ENCODE measurements at regions not wholly inside any gene's neighbourhood (a gene's known extent, or its start where the extent isn't known, plus 50 kb on each side); places are given as distances from the start of the nearest gene placed in this dataset.

GRCh38 chr6:126550323-126550722 is 210.4 kb downstream of the CENPW start (continued):
- TF ChIP-seq ZNF280C (tag by site-specific recombination; IDR thresholded peaks at IDR 0.05): no peak

GRCh38 chr6:126551832-126552231 is 211.9 kb downstream of the CENPW start:
- H3K4me1 ChIP-seq (ENCODE audit: control insufficient read depth, insufficient read depth, low read length): no peaks in the 10 kb centered on the region
- no peaks in the 10 kb centered on the region for H3K9me3 ChIP-seq (ENCODE audit: control insufficient read depth, insufficient read depth, low read depth, low read length)
- no peak for TF ChIP-seq ZNF302 (tag by site-specific recombination; IDR thresholded peaks at IDR 0.05; ENCODE audit: low read depth)
- no peak for TF ChIP-seq BCL11B (tag by site-specific recombination; IDR thresholded peaks at IDR 0.05; ENCODE audit: low read depth)
- TF ChIP-seq, protein P1, sequence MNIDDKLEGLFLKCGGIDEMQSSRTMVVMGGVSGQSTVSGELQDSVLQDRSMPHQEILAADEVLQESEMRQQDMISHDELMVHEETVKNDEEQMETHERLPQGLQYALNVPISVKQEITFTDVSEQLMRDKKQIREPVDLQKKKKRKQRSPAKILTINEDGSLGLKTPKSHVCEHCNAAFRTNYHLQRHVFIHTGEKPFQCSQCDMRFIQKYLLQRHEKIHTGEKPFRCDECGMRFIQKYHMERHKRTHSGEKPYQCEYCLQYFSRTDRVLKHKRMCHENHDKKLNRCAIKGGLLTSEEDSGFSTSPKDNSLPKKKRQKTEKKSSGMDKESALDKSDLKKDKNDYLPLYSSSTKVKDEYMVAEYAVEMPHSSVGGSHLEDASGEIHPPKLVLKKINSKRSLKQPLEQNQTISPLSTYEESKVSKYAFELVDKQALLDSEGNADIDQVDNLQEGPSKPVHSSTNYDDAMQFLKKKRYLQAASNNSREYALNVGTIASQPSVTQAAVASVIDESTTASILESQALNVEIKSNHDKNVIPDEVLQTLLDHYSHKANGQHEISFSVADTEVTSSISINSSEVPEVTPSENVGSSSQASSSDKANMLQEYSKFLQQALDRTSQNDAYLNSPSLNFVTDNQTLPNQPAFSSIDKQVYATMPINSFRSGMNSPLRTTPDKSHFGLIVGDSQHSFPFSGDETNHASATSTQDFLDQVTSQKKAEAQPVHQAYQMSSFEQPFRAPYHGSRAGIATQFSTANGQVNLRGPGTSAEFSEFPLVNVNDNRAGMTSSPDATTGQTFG (tag by site-specific recombination; IDR thresholded peaks at IDR 0.05; ENCODE audit: borderline replicate concordance): no peak
- TF ChIP-seq, protein P2, sequence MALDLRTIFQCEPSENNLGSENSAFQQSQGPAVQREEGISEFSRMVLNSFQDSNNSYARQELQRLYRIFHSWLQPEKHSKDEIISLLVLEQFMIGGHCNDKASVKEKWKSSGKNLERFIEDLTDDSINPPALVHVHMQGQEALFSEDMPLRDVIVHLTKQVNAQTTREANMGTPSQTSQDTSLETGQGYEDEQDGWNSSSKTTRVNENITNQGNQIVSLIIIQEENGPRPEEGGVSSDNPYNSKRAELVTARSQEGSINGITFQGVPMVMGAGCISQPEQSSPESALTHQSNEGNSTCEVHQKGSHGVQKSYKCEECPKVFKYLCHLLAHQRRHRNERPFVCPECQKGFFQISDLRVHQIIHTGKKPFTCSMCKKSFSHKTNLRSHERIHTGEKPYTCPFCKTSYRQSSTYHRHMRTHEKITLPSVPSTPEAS (tag by site-specific recombination; IDR thresholded peaks at IDR 0.05): no peak
- no peak for TF ChIP-seq HOXC10 (CRISPR knock-in tag; IDR thresholded peaks at IDR 0.05)
- no peak for TF ChIP-seq ZNF621 (tag by site-specific recombination; IDR thresholded peaks at IDR 0.05)
- no peak for TF ChIP-seq ZNF473 (tag by site-specific recombination; IDR thresholded peaks at IDR 0.05)
- no peak for TF ChIP-seq SCRT2 (tag by site-specific recombination; IDR thresholded peaks at IDR 0.05)
- TF ChIP-seq, protein P3, sequence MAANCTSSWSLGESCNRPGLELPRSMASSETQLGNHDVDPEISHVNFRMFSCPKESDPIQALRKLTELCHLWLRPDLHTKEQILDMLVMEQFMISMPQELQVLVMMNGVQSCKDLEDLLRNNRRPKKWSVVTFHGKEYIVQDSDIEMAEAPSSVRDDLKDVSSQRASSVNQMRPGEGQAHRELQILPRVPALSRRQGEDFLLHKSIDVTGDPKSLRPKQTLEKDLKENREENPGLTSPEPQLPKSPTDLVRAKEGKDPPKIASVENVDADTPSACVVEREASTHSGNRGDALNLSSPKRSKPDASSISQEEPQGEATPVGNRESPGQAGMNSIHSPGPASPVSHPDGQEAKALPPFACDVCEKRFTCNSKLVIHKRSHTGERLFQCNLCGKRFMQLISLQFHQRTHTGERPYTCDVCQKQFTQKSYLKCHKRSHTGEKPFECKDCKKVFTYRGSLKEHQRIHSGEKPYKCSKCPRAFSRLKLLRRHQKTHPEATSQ (tag by site-specific recombination; IDR thresholded peaks at IDR 0.05): no peak
- TF ChIP-seq ZNF350 (tag by site-specific recombination; IDR thresholded peaks at IDR 0.05): no peak
- TF ChIP-seq ZIC2 (tag by site-specific recombination; IDR thresholded peaks at IDR 0.05): no peak
- no peak for TF ChIP-seq ZNF76 (tag by site-specific recombination; IDR thresholded peaks at IDR 0.05; ENCODE audit: borderline replicate concordance, low read depth)
- no peak for TF ChIP-seq ZNF433 (tag by site-specific recombination; IDR thresholded peaks at IDR 0.05; ENCODE audit: low read depth)
- TF ChIP-seq, protein P4, sequence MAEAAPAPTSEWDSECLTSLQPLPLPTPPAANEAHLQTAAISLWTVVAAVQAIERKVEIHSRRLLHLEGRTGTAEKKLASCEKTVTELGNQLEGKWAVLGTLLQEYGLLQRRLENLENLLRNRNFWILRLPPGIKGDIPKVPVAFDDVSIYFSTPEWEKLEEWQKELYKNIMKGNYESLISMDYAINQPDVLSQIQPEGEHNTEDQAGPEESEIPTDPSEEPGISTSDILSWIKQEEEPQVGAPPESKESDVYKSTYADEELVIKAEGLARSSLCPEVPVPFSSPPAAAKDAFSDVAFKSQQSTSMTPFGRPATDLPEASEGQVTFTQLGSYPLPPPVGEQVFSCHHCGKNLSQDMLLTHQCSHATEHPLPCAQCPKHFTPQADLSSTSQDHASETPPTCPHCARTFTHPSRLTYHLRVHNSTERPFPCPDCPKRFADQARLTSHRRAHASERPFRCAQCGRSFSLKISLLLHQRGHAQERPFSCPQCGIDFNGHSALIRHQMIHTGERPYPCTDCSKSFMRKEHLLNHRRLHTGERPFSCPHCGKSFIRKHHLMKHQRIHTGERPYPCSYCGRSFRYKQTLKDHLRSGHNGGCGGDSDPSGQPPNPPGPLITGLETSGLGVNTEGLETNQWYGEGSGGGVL (tag by site-specific recombination; IDR thresholded peaks at IDR 0.05): no peak
- TF ChIP-seq ZNF747 (tag by site-specific recombination; IDR thresholded peaks at IDR 0.05): no peak
- TF ChIP-seq ZNF266 (tag by site-specific recombination; IDR thresholded peaks at IDR 0.05; ENCODE audit: low read depth): no peak
- no peak for TF ChIP-seq ZNF610 (tag by site-specific recombination; IDR thresholded peaks at IDR 0.05; ENCODE audit: borderline replicate concordance)
- no peak for TF ChIP-seq HIC1 (tag by site-specific recombination; IDR thresholded peaks at IDR 0.05)
- no peak for TF ChIP-seq ZNF311 (tag by site-specific recombination; IDR thresholded peaks at IDR 0.05; ENCODE audit: borderline replicate concordance)
- H3K36me3 ChIP-seq (ENCODE audit: control insufficient read depth in 2 of 2, insufficient read depth in 1 of 2, low read length in 2 of 2): no peaks in the 10 kb centered on the region
- CTCF ChIA-PET: interaction anchor here (0.7 kb wide), 1 partner anchor 11 kb away, joined by 3 read pairs; no protein-coding TSS in a partner anchor
- POLR2A ChIA-PET: no interaction called here
- H3K4me3 ChIP-seq (ENCODE audit: low read depth, low read length): no peak overlapping the region
- no peak overlapping the region for H3K27ac ChIP-seq (ENCODE audit: extremely low read depth, low read depth, low read length)

Data from HEK293 (cell line).